NB4 (cell line): ENCODE measurements at regions not wholly inside any gene's neighbourhood (a gene's known extent, or its start where the extent isn't known, plus 50 kb on each side); places are given as distances from the start of the nearest gene placed in this dataset.

ENCODE experiments used
- DNase-seq: peaks from one replicate; pipeline ENCODE4 v3.0.0; 2010; ENCODE audit warnings: low read depth
- H3K4me3 ChIP-seq: one replicate; pipeline ENCODE4 v1.5.1; 2011; ENCODE audit warnings: mild to moderate bottlenecking, low read depth, low read length, moderate library complexity
- MYC ChIP-seq: IDR thresholded peaks from 2 replicates; pipeline ENCODE4 v1.6.1; 2011; ENCODE audit warnings: low read depth, low read length
- POLR2A ChIP-seq: IDR thresholded peaks from 2 replicates; pipeline ENCODE4 v1.6.1; 2011; ENCODE audit warnings: mild to moderate bottlenecking; ENCODE audit not compliant: insufficient read length; ENCODE audit errors: extremely low read depth
- TF ChIP-seq, protein P1 (sequence below): IDR thresholded peaks from 2 replicates; pipeline ENCODE4 v1.6.1; 2011; ENCODE audit warnings: low read depth, low read length
- TF ChIP-seq, protein P2 (sequence below): IDR thresholded peaks from one replicate; pipeline ENCODE4 v1.5.1; 2012; ENCODE audit warnings: low read depth, low read length

DNA sequence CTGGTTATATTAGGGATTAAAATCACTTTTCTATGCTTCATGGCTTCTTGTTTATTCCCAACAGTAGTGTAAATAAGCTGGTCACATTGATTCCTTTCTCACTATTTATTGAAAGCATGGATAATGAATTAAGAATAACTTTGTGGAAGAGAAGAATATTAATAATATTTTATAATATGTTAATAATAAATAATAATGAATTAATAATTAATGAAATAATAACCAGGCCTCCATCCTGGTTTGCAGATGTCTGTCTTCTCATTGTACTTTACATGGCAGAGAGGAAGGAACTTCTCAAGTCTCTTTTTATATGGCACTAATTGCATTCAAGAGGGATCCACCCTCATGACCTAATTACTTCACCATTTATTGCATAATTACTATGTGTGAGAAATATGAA lies 473.5 kb downstream of the PTPRC start:
- no peak for DNase-seq
- no peak overlapping the region for H3K4me3 ChIP-seq
- TF ChIP-seq, protein P1, sequence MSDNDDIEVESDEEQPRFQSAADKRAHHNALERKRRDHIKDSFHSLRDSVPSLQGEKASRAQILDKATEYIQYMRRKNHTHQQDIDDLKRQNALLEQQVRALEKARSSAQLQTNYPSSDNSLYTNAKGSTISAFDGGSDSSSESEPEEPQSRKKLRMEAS, result no peak
- TF ChIP-seq, protein P2, sequence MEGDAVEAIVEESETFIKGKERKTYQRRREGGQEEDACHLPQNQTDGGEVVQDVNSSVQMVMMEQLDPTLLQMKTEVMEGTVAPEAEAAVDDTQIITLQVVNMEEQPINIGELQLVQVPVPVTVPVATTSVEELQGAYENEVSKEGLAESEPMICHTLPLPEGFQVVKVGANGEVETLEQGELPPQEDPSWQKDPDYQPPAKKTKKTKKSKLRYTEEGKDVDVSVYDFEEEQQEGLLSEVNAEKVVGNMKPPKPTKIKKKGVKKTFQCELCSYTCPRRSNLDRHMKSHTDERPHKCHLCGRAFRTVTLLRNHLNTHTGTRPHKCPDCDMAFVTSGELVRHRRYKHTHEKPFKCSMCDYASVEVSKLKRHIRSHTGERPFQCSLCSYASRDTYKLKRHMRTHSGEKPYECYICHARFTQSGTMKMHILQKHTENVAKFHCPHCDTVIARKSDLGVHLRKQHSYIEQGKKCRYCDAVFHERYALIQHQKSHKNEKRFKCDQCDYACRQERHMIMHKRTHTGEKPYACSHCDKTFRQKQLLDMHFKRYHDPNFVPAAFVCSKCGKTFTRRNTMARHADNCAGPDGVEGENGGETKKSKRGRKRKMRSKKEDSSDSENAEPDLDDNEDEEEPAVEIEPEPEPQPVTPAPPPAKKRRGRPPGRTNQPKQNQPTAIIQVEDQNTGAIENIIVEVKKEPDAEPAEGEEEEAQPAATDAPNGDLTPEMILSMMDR, result no peak
- TF ChIP-seq MYC (no peak), POLR2A (no peak)

DNA sequence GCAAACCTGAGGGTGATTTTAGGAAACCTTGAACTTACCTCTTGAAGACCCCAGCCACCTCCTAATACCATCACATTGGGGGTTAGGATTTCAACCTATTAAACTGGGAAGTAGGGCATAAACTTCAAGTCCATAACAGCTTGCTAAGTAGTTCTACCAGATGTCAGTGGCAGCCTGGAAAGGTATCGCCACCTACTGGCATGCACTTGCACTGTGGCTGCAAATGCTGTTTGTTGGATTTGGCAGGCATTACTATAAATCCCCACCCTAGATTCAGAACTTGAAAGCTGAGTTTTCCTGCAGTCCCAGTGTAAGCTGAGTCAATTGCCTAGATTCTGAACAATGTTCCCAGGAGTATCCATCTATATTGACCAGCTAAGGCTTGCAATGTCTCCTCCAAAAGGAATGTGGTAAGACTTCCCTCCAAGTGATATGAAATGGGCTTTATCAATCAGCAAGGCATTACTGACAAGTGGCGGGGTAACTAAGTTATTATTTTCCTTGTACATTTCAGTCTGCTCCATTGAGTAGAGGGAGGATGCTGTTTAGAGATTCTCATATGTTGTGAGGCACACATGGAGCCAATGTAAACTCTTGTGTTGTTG lies 474.5 kb downstream of the PTPRC start:
- no peak overlapping the region for H3K4me3 ChIP-seq
- TF ChIP-seq POLR2A, result no peak
- TF ChIP-seq, protein P2, result peak; percentile 91
- peak; percentile 91 for DNase-seq

DNA sequence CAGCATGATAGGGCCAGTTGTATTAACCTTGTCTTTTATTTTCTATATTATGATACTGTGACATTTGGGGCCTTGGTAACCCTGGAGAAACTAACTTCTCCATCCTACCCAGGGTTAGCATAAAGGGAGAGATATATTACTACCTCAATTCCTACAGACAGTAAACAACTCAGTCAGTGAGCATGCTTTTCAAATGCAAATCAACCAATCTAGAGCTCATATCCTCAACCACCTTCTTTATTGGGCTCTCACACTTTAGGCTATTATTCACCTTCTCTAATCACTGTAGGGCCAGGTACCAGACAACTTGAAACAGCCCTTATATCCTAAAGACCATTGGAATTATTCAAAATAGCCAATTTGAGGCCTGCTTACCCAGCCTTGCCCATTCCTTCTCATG lies 477.6 kb downstream of the PTPRC start:
- no peak overlapping the region for H3K4me3 ChIP-seq
- no peak for DNase-seq
- TF ChIP-seq, protein P2, result no peak
- no peak for TF ChIP-seq POLR2A
- no peak for TF ChIP-seq MYC
- TF ChIP-seq, protein P1, result no peak

DNA sequence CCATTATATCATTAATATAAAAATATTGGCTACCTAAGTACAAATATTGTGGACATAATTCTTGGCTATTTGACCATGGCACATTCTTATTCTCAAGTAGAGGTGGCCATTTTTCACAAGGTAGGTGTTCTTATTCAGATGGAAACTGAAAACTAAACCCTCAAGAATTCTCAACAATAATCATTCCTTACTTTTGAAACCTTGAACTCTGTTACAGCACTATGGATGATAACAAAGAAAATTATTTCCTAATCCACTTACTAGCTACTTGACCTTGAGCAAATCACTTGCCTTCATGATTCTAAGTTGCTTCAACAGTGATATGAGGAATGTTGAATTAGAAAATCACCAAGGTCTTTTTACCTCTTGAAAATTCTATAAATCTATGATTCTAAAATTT lies 482.2 kb downstream of the PTPRC start:
- H3K4me3 ChIP-seq, result no peak overlapping the region
- DNase-seq, result no peak
- TF ChIP-seq POLR2A, result no peak
- TF ChIP-seq MYC, result no peak
- TF ChIP-seq, protein P2, result no peak
- TF ChIP-seq, protein P1, result no peak

DNA sequence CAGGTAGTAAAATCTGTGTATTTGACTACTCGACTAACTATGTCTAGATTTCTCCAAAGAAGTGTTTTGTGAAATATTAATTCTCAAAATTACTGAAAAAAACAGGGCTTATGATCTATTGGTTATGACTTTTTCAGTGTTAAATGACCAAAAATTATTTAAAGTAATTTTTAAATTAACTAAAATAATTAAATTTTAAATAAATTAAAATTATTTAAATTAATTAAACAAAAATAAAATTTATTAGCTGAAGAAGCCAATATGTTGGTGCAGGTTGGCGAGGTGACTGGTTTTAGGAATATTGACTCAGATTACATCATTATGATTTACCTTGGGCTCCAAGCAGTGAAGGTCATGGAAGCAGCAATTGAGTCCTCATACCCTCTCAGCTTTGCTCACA lies 483.2 kb downstream of the PTPRC start:
- no peak for DNase-seq
- TF ChIP-seq, protein P1, result no peak
- TF ChIP-seq POLR2A, result no peak
- no peak for TF ChIP-seq MYC
- TF ChIP-seq, protein P2, result no peak

More for the DNA sequence above, 483.2 kb downstream of the PTPRC start:
- no peak overlapping the region for H3K4me3 ChIP-seq
